SK-N-SH (cell line): ENCODE measurements at regions not wholly inside any gene's neighbourhood (a gene's known extent, or its start where the extent isn't known, plus 50 kb on each side); places are given as distances from the start of the nearest gene placed in this dataset.
A peak's percentile ranks its signal among the peaks of the same experiment; 100 is the strongest.

Experiments
- CTCF ChIA-PET: fragments of 300-600, 350-600 bp; formaldehyde crosslinking; extraction: SDS; loops from one replicate; lab custom pipeline; 2021; lab: Yijun Ruan, JAX
- POLR2A ChIA-PET: fragments of 350-600 bp; sonication (Branson Sonifier 250); formaldehyde crosslinking; extraction: SDS; loops from one replicate; lab custom pipeline; 2020; ENCODE audit warnings: antibody characterized with exemption, inconsistent platforms; lab: Yijun Ruan, JAX
- DNase-seq: peaks from one replicate; pipeline ENCODE4 v3.0.0; 2012
- H2AFZ ChIP-seq: fragments of 200-600 bp; sonication (generic); 2 replicates; pipeline ENCODE4 v1.8.1; 2016; ENCODE audit warnings: antibody characterized with exemption, mild to moderate bottlenecking, low read depth
- H3F3A ChIP-seq: fragments of 200-600 bp; sonication (generic); replicated peaks from 2 replicates; pipeline ENCODE3; 2016; ENCODE audit warnings: antibody characterized with exemption, mild to moderate bottlenecking; ENCODE audit not compliant: insufficient read depth
- H3K27ac ChIP-seq, 2 experiments: fragments of 200-500 bp in 1 of 2; fragments of 200-600 bp in 1 of 2; sonication (Bioruptor generic) in 1 of 2; sonication (generic), shearing (Covaris generic) in 1 of 2; 2 replicates each; pipeline versions ENCODE4 v1.5.1 to v1.6.1; 2014 to 2016; ENCODE audit warnings: low read depth in 2 of 2, inconsistent platforms in 1 of 2, low read length in 1 of 2, mild to moderate bottlenecking in 1 of 2, mixed read lengths in 1 of 2
- H3K27me3 ChIP-seq: fragments of 200-600 bp; sonication (generic), shearing (Covaris generic); 2 replicates; pipeline ENCODE4 v1.6.1; 2016; ENCODE audit warnings: mixed run types; ENCODE audit not compliant: insufficient read depth
- H3K36me3 ChIP-seq, 2 experiments: fragments of 200-500 bp in 1 of 2; fragments of 200-600 bp in 1 of 2; sonication (Bioruptor generic) in 1 of 2; sonication (generic) in 1 of 2; replicated peaks in 1 of 2; 2 replicates each; pipeline versions ENCODE3 to v1.5.1; 2014 to 2016; ENCODE audit warnings: low read length in 1 of 2, mild to moderate bottlenecking in 1 of 2; ENCODE audit not compliant: insufficient read depth in 2 of 2, control insufficient read depth in 1 of 2
- H3K4me1 ChIP-seq, 2 experiments: fragments of 200-500 bp in 1 of 2; fragments of 200-600 bp in 1 of 2; sonication (Bioruptor generic) in 1 of 2; sonication (generic), shearing (Covaris generic) in 1 of 2; 2 replicates each; pipeline versions ENCODE4 v1.5.1 to v1.6.1; 2014 to 2016; ENCODE audit warnings: low read depth in 1 of 2, low read length in 1 of 2, mixed run types in 1 of 2; ENCODE audit not compliant: insufficient read depth in 2 of 2, control insufficient read depth in 1 of 2
- H3K4me2 ChIP-seq: fragments of 200-600 bp; sonication (generic), shearing (Covaris generic); 2 replicates; pipeline ENCODE4 v1.6.1; 2017; ENCODE audit warnings: mixed run types
- H3K4me3 ChIP-seq, 2 experiments: fragments of 200-500 bp in 1 of 2; fragments of 200-600 bp in 1 of 2; sonication (Bioruptor generic) in 1 of 2; sonication (generic), shearing (Covaris generic) in 1 of 2; 2 replicates each; pipeline versions ENCODE4 v1.5.1 to v1.8.1; 2014 to 2016; ENCODE audit warnings: low read depth in 2 of 2, inconsistent platforms in 1 of 2, low read length in 1 of 2, mild to moderate bottlenecking in 1 of 2, mixed read lengths in 1 of 2, moderate library complexity in 1 of 2
- H3K79me2 ChIP-seq: fragments of 200-600 bp; sonication (generic); 2 replicates; pipeline ENCODE4 v1.8.1; 2017; ENCODE audit warnings: mild to moderate bottlenecking; ENCODE audit not compliant: insufficient read depth
- H3K9ac ChIP-seq: fragments of 200-600 bp; sonication (generic); 2 replicates; pipeline ENCODE4 v1.6.1; 2017; ENCODE audit warnings: mixed run types
- H3K9me2 ChIP-seq: fragments of 200-600 bp; sonication (generic); 2 replicates; pipeline ENCODE4 v1.6.1; 2017; ENCODE audit warnings: mixed run types
- H3K9me3 ChIP-seq: fragments of 200-600 bp; sonication (generic); 2 replicates; pipeline ENCODE4 v1.6.1; 2017; ENCODE audit warnings: mixed run types, mild to moderate bottlenecking, moderate library complexity
- H4K20me1 ChIP-seq: fragments of 200-600 bp; sonication (generic); 2 replicates; pipeline ENCODE4 v1.6.1; 2017; ENCODE audit warnings: mild to moderate bottlenecking, mixed run types; ENCODE audit not compliant: insufficient read depth
- EP300 ChIP-seq, 2 experiments: IDR thresholded peaks; 2 replicates each; pipeline versions ENCODE4 v1.4.0 to v1.6.1; 2012; ENCODE audit warnings: borderline replicate concordance in 1 of 2, low read depth in 1 of 2, low read length in 1 of 2
- EZH2phosphoT487 ChIP-seq: fragments of 200-600 bp; sonication (generic); IDR thresholded peaks from 2 replicates; pipeline ENCODE4 v1.6.1; 2017; ENCODE audit warnings: low read depth, mixed run types, mild to moderate bottlenecking, antibody characterized with exemption, moderate library complexity, borderline replicate concordance
- IRF3 ChIP-seq: fragments of 150-350 bp; IDR thresholded peaks from 2 replicates; pipeline ENCODE4 v1.6.1; 2016; ENCODE audit warnings: mild to moderate bottlenecking, low read depth, low read length
- NRF1 ChIP-seq: IDR thresholded peaks from 2 replicates; pipeline ENCODE4 v1.6.1; 2012; ENCODE audit warnings: low read depth, mild to moderate bottlenecking, low read length
- PBX3 ChIP-seq: IDR thresholded peaks from 2 replicates; pipeline ENCODE4; 2012
- RAD21 ChIP-seq: IDR thresholded peaks from 2 replicates; pipeline ENCODE4 v1.6.1; 2012; ENCODE audit warnings: mild to moderate bottlenecking, low read length
- REST ChIP-seq: IDR thresholded peaks from 2 replicates; pipeline ENCODE4 v1.6.1; 2012; ENCODE audit warnings: mild to moderate bottlenecking, low read depth, low read length, moderate library complexity
- YY1 ChIP-seq: IDR thresholded peaks from 2 replicates; pipeline ENCODE4 v1.4.0; 2012; ENCODE audit warnings: low read depth, mild to moderate bottlenecking
- ZBTB33 ChIP-seq: IDR thresholded peaks from 2 replicates; pipeline ENCODE4 v1.4.0; 2012; ENCODE audit warnings: low read depth, borderline replicate concordance
- WGBS: methylation state at CpG from one replicate; pipeline ENCODE4 v1.1.6; 2017; ENCODE audit warnings: low lambda C conversion rate; 5-methylcytosine and 5-hydroxymethylcytosine counted together

- WGBS = 98% methylated on average over 6 of the region's 6 CpGs
- H2AFZ ChIP-seq = no peak overlapping the region
- ChIA-PET CTCF (interaction anchor here (1.5 kb wide), 1 partner anchor 9 kb away, joined by 5 read pairs; no protein-coding TSS in a partner anchor), POLR2A (no interaction called here)
- H3K4me2 ChIP-seq = no peak overlapping the region
- no peak overlapping the region for H3K9ac ChIP-seq
- H3K9me2 ChIP-seq = no peaks in the 10 kb centered on the region
- H3K27ac ChIP-seq = peak overlapping the region in 1 of 2 experiments; percentile 74; a peak in 1 of 4 replicates
- H3K79me2 ChIP-seq = no peaks in the 10 kb centered on the region
- H3K4me3 ChIP-seq = no peak overlapping the region
- no peak for DNase-seq
- peaks cover 13% of the 10 kb centered on the region for H3F3A ChIP-seq
- H3K36me3 ChIP-seq = no peaks in the 10 kb centered on the region
- TF ChIP-seq NRF1 (no peak), IRF3 (no peak), EP300 (IDR thresholded peaks at IDR 0.05; ENCODE audit: borderline replicate concordance in 1 of 2, low read depth in 1 of 2, low read length in 1 of 2) (no peak), YY1 (no peak), RAD21 (no peak), ZBTB33 (no peak), EZH2phosphoT487 (no peak), REST (no peak), PBX3 (no peak)
- H3K4me1 ChIP-seq = peaks cover 2 to 7% of the 10 kb centered on the region in 2 experiments; a peak in 3 of 4 replicates
- no peaks in the 10 kb centered on the region for H4K20me1 ChIP-seq
- no peaks in the 10 kb centered on the region for H3K9me3 ChIP-seq
- H3K27me3 ChIP-seq = no peaks in the 10 kb centered on the region
Measured at GRCh38 chr18:61951396-61951795, 58.6 kb upstream of the RNF152 start.
